ENCODE measurements at regions not wholly inside any gene's neighbourhood (a gene's known extent, or its start where the extent isn't known, plus 50 kb on each side); places are given as distances from the start of the nearest gene placed in this dataset.

DNA sequence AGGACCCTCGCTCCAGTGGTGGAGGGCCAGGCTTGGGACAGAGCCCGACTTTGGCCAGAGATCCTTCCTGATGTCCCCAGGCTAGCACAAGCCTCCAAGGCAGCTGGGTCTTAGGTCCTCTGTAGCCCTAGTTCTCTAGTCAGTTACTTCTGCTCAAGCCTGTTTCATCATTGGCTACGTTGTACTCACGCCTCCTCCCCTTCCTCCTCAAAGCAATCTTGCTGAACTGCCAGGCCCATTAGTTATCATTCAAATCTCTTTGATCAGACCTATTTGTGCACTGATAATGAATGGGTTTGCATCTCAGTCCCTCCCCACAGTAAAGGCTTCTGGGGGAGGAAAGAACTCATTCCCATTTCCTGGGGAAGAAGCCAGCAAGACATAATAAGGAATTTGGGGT lies 256.8 kb downstream of the NFATC2 start:
- in situ Hi-C loops (cut with MboI; ENCODE audit: low sequenced_read_pairs, unreplicated experiment), result no loop called here
- DNase-seq (ENCODE audit: low spot score), result no peak
- TF ChIP-seq, protein P1, sequence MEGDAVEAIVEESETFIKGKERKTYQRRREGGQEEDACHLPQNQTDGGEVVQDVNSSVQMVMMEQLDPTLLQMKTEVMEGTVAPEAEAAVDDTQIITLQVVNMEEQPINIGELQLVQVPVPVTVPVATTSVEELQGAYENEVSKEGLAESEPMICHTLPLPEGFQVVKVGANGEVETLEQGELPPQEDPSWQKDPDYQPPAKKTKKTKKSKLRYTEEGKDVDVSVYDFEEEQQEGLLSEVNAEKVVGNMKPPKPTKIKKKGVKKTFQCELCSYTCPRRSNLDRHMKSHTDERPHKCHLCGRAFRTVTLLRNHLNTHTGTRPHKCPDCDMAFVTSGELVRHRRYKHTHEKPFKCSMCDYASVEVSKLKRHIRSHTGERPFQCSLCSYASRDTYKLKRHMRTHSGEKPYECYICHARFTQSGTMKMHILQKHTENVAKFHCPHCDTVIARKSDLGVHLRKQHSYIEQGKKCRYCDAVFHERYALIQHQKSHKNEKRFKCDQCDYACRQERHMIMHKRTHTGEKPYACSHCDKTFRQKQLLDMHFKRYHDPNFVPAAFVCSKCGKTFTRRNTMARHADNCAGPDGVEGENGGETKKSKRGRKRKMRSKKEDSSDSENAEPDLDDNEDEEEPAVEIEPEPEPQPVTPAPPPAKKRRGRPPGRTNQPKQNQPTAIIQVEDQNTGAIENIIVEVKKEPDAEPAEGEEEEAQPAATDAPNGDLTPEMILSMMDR (IDR thresholded peaks at IDR 0.05; ENCODE audit: borderline replicate concordance, control extremely low read depth, extremely low read depth, insufficient read depth, missing control alignments), result no peak

DNA sequence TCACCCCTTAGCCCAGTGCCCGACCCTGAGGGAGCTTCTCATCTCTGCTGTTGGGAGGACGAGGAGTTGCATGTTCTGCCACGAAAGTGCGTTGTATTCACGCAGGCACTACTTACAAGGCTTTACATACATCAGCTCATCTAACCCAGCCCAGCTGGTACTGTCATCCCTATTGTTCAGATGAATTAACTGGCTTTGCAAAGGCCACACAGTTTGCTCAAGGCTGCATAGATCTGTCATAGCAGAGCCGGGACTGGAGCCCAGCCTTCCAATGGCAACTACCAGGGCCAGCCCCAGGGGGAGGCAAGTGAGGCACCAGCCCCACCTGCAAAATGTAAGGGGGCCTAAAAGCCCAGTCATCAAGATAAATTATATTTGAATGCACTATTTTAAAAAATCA lies 257.6 kb downstream of the NFATC2 start:
- TF ChIP-seq, protein P1 (IDR thresholded peaks at IDR 0.05; ENCODE audit: borderline replicate concordance, control extremely low read depth, extremely low read depth, insufficient read depth, missing control alignments), result no peak
- in situ Hi-C loops (cut with MboI; ENCODE audit: low sequenced_read_pairs, unreplicated experiment), result no loop called here
- no peak for DNase-seq (ENCODE audit: low spot score)

DNA sequence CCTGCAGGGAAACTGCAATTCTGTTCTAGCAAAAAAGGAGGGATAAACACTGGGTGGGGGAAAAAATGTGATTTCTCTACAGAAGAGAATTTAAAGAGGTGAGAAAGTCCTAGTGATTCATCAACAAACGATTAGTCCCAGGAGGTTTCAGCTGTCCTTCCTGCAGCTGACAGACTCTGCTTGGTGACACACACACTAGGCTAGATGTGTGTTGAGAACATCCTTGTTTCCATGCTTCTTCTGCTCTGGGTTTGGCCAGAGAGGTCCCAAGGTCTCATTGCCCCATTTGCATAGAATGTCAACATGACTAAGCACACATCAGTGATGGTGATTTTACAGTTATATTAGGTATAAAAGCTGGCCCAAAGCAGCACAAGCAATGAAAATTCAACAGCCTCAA lies 258.3 kb downstream of the NFATC2 start:
- TF ChIP-seq, protein P1 (IDR thresholded peaks at IDR 0.05; ENCODE audit: borderline replicate concordance, control extremely low read depth, extremely low read depth, insufficient read depth, missing control alignments), result no peak
- no peak for DNase-seq (ENCODE audit: low spot score)
- in situ Hi-C loops (cut with MboI; ENCODE audit: low sequenced_read_pairs, unreplicated experiment), result no loop called here

DNA sequence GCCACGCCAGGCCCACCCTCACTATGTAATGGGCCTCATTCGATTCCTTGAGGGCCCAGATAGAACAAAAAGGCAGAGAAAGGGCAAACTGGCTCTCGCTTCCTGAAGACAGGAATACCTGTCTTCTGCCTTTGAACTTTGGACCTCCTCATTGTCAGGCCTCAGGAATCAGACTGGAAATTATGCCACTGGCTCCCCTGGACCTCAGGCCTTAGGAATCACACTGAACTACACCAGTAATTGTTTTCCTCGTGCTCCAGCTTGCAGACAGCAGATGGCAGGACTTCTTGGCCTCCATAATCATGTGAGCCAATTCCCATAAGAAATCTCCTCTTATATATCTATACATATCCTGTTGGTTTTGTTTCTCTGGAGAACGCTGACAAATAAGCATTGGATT lies 258.6 kb upstream of the KCNG1 start:
- DNase-seq (ENCODE audit: low spot score), result no peak
- in situ Hi-C loops (cut with MboI; ENCODE audit: low sequenced_read_pairs, unreplicated experiment), result no loop called here
- TF ChIP-seq, protein P1 (IDR thresholded peaks at IDR 0.05; ENCODE audit: borderline replicate concordance, control extremely low read depth, extremely low read depth, insufficient read depth, missing control alignments), result no peak

DNA sequence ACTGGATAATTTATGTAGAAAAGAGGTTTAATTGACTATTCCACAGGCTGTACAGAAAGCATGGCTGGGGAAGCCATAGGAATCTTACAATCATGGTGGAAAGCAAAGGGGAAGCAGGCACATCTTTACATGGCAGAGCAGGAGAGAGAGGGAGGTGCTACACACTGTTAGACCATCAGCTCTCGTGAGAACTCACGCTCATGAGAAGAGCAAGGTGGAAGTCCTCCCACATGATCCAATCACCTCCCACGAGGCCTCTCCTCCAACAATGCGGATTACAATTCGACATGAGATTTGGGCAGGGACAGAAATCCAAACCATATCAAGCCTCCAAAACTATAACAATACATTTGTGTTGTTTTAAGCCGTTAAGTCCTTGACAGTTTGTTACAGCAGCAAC lies 257.1 kb upstream of the KCNG1 start:
- TF ChIP-seq, protein P1 (IDR thresholded peaks at IDR 0.05; ENCODE audit: borderline replicate concordance, control extremely low read depth, extremely low read depth, insufficient read depth, missing control alignments), result no peak
- in situ Hi-C loops (cut with MboI; ENCODE audit: low sequenced_read_pairs, unreplicated experiment), result no loop called here
- no peak for DNase-seq (ENCODE audit: low spot score)

DNA sequence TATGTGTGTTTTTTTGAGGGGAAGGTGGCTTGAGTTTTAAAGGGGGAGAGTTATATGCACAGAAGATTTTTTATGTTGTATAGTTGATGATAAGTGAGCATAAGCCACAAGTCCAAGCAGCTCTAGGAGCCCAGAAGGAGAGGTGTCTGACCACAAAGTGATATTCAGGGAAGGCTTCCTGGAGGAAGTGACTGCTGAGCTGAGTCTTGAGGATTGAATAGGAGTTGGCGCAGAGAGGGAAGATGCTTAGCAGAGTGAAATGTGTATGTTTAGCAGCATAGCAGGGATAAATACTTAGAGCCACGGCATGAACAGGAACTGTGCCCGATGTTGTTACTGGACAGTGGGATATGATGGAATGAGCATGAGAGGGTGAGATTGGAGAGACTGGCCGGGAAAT lies 255.1 kb upstream of the KCNG1 start:
- TF ChIP-seq, protein P1 (IDR thresholded peaks at IDR 0.05; ENCODE audit: borderline replicate concordance, control extremely low read depth, extremely low read depth, insufficient read depth, missing control alignments), result no peak
- in situ Hi-C loops (cut with MboI; ENCODE audit: low sequenced_read_pairs, unreplicated experiment), result no loop called here
- no peak for DNase-seq (ENCODE audit: low spot score)

DNA sequence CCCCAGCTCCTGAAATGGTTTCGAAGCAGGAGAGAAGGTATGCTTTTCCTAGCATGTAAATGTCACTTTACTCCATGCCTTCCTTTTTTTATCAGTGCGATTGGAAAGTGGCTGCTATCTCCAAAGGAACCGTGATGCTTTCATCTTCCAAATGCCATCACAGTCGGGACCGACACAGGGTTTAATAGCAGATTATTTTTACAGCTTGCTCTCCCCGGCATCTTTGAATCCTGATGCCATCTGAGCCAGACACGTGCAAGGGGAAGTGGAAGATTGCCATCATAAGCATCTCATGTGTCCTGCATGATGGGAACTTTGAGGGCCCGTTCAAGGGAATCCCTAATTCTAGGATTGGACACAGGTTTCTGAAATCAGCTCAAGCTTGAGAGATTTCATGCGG lies 253.4 kb upstream of the KCNG1 start:
- in situ Hi-C loops (cut with MboI; ENCODE audit: low sequenced_read_pairs, unreplicated experiment), result no loop called here
- no peak for DNase-seq (ENCODE audit: low spot score)
- TF ChIP-seq, protein P1 (IDR thresholded peaks at IDR 0.05; ENCODE audit: borderline replicate concordance, control extremely low read depth, extremely low read depth, insufficient read depth, missing control alignments), result no peak
